Loucy (cell line): ENCODE measurements at regions not wholly inside any gene's neighbourhood (a gene's known extent, or its start where the extent isn't known, plus 50 kb on each side); places are given as distances from the start of the nearest gene placed in this dataset.

Experiments
- H2AFZ ChIP-seq: fragments of 200-600 bp; sonication (generic); 2 replicates; pipeline ENCODE4 v1.6.0; 2016; ENCODE audit warnings: antibody characterized with exemption, mild to moderate bottlenecking, low read length, moderate library complexity
- H3F3A ChIP-seq: fragments of 200-600 bp; 2 replicates; pipeline ENCODE4 v1.6.0; 2016; ENCODE audit warnings: antibody characterized with exemption, low read depth, mild to moderate bottlenecking
- H3K27me3 ChIP-seq: fragments of 200-600 bp; sonication (generic); 2 replicates; pipeline ENCODE4 v1.6.1; 2014; ENCODE audit warnings: low read length, mild to moderate bottlenecking; ENCODE audit not compliant: insufficient read depth, poor library complexity, severe bottlenecking
- H3K36me3 ChIP-seq: fragments of 200-600 bp; sonication (generic); 2 replicates; pipeline ENCODE4 v1.6.1; 2016; ENCODE audit warnings: low read length; ENCODE audit not compliant: insufficient read depth
- H3K4me1 ChIP-seq: fragments of 200-600 bp; sonication (generic); 2 replicates; pipeline ENCODE4 v1.5.1; 2014; ENCODE audit warnings: low read length, mild to moderate bottlenecking; ENCODE audit not compliant: insufficient read depth, poor library complexity, severe bottlenecking
- H3K4me2 ChIP-seq: fragments of 200-600 bp; sonication (generic); 2 replicates; pipeline ENCODE4 v1.6.0; 2014; ENCODE audit warnings: antibody characterized with exemption, low read length, low read depth, mild to moderate bottlenecking; ENCODE audit not compliant: poor library complexity, severe bottlenecking
- H3K4me3 ChIP-seq: fragments of 200-600 bp; sonication (generic); 2 replicates; pipeline ENCODE4 v1.5.1; 2014; ENCODE audit warnings: low read length, mild to moderate bottlenecking, mixed read lengths; ENCODE audit not compliant: poor library complexity, severe bottlenecking
- H3K79me2 ChIP-seq: fragments of 200-600 bp; sonication (generic); 2 replicates; pipeline ENCODE4 v1.6.1; 2014; ENCODE audit warnings: low read length; ENCODE audit not compliant: insufficient read depth
- H3K9ac ChIP-seq: fragments of 200-600 bp; sonication (generic); 2 replicates; pipeline ENCODE4 v1.6.0; 2014; ENCODE audit warnings: mild to moderate bottlenecking, low read depth, low read length, moderate library complexity; ENCODE audit not compliant: poor library complexity, severe bottlenecking
- H3K9me2 ChIP-seq: fragments of 200-600 bp; sonication (generic); replicated peaks from 2 replicates; pipeline ENCODE4 v1.6.1; 2016; ENCODE audit warnings: low read depth, low read length, mixed read lengths
- H3K9me3 ChIP-seq: fragments of 200-600 bp; sonication (generic); 2 replicates; pipeline ENCODE4 v1.6.1; 2014; ENCODE audit warnings: mild to moderate bottlenecking, antibody characterized with exemption, low read length, low read depth; ENCODE audit not compliant: insufficient read depth
- H4K20me1 ChIP-seq: fragments of 200-600 bp; sonication (generic); 2 replicates; pipeline ENCODE4 v1.6.0; 2014; ENCODE audit warnings: antibody characterized with exemption, low read length, mild to moderate bottlenecking; ENCODE audit not compliant: insufficient read depth, poor library complexity, severe bottlenecking
- CTCF ChIP-seq: fragments of 200-600 bp; sonication (generic); conservative IDR thresholded peaks from 2 replicates; pipeline ENCODE4 v1.5.1; 2014; ENCODE audit warnings: mild to moderate bottlenecking, antibody characterized with exemption, low read length
- EZH2phosphoT487 ChIP-seq: fragments of 200-600 bp; IDR thresholded peaks from 2 replicates; pipeline ENCODE4 v1.6.1; 2018; ENCODE audit warnings: antibody characterized with exemption, mild to moderate bottlenecking, moderate library complexity, borderline replicate concordance

- Histone ChIP-seq H2AFZ (no peak overlapping the region), H3K27me3 (no peaks in the 10 kb centered on the region), H3K9me2 (no peaks in the 10 kb centered on the region), H3K9ac (no peak overlapping the region), H3K79me2 (no peaks in the 10 kb centered on the region), H4K20me1 (no peaks in the 10 kb centered on the region), H3K4me3 (no peak overlapping the region), H3K36me3 (no peaks in the 10 kb centered on the region), H3K4me2 (no peak overlapping the region), H3K4me1 (no peaks in the 10 kb centered on the region), H3K9me3 (no peaks in the 10 kb centered on the region), H3F3A (no peaks in the 10 kb centered on the region)
- TF ChIP-seq CTCF (no peak), EZH2phosphoT487 (no peak)
Observed at GRCh38 chr12:88698471-88698870, 118.2 kb upstream of the KITLG start.

- H3K9ac ChIP-seq = no peak overlapping the region
- no peak overlapping the region for H2AFZ ChIP-seq
- H3K4me3 ChIP-seq = no peak overlapping the region
- no peaks in the 10 kb centered on the region for H4K20me1 ChIP-seq
- H3K79me2 ChIP-seq = no peaks in the 10 kb centered on the region
- H3K4me1 ChIP-seq = no peaks in the 10 kb centered on the region
- H3F3A ChIP-seq = no peaks in the 10 kb centered on the region
- TF ChIP-seq CTCF (no peak), EZH2phosphoT487 (no peak)
- H3K4me2 ChIP-seq = no peak overlapping the region
- H3K36me3 ChIP-seq = no peaks in the 10 kb centered on the region
- H3K9me2 ChIP-seq = no peaks in the 10 kb centered on the region
- H3K9me3 ChIP-seq = no peaks in the 10 kb centered on the region
- no peaks in the 10 kb centered on the region for H3K27me3 ChIP-seq
Observed at GRCh38 chr12:88693837-88694445, 113.7 kb upstream of the KITLG start.

GRCh38 chr12:88691811-88692210, 111.5 kb upstream of the KITLG start:
- Histone ChIP-seq H3K4me1 (no peaks in the 10 kb centered on the region), H3K27me3 (no peaks in the 10 kb centered on the region), H3K9me2 (no peaks in the 10 kb centered on the region), H3K79me2 (no peaks in the 10 kb centered on the region), H3K36me3 (no peaks in the 10 kb centered on the region), H4K20me1 (no peaks in the 10 kb centered on the region), H3F3A (no peaks in the 10 kb centered on the region), H3K9me3 (peaks cover under 1% of the 10 kb centered on the region; the same call in 1 of the 2 replicates), H2AFZ (no peak overlapping the region), H3K4me2 (no peak overlapping the region), H3K4me3 (no peak overlapping the region), H3K9ac (no peak overlapping the region)
- TF ChIP-seq CTCF (no peak), EZH2phosphoT487 (no peak)
